Panc1 (cell line): ENCODE measurements at regions not wholly inside any gene's neighbourhood (a gene's known extent, or its start where the extent isn't known, plus 50 kb on each side); places are given as distances from the start of the nearest gene placed in this dataset.

ENCODE experiments used
- ATAC-seq: fragments of 200-7000 bp; cut with Tn5 transposase; 2 replicates; pipeline ENCODE4 v1.9.1; 2020; ENCODE audit warnings: mild to moderate bottlenecking, moderate library complexity
- BruUV-seq: library from RNA; stranded (reverse); fragments of 400-500 nt; replicated peaks from 2 replicates; lab custom pipeline; 2021; lab: Mats Ljungman, UMichigan
- CTCF ChIA-PET: fragments of 300-600 bp; sonication (Branson Sonifier 250); formaldehyde crosslinking; loops from one replicate; lab custom pipeline; 2022; ENCODE audit warnings: antibody characterized with exemption; lab: Charles Lee
- POLR2A ChIA-PET: fragments of 300-600 bp; sonication (Branson Sonifier 250); formaldehyde crosslinking; loops from one replicate; lab custom pipeline; 2022; ENCODE audit warnings: antibody characterized with exemption; lab: Charles Lee
- DNase-seq: peaks from one replicate; pipeline ENCODE4 v3.0.0-alpha.2; 2010; ENCODE audit warnings: low read depth, low spot score
- H3K27ac ChIP-seq: 2 replicates; pipeline ENCODE4 v1.5.1; 2011; ENCODE audit warnings: mild to moderate bottlenecking, low read length, inconsistent platforms
- H3K27me3 ChIP-seq: fragments of 200-500 bp; sonication (Bioruptor generic); 2 replicates; pipeline ENCODE4 v1.6.0; 2014; ENCODE audit warnings: low read length, inconsistent platforms; ENCODE audit not compliant: control insufficient read depth, insufficient read depth
- H3K36me3 ChIP-seq: fragments of 200-500 bp; sonication (Bioruptor generic); 2 replicates; pipeline ENCODE4 v1.5.1; 2014; ENCODE audit warnings: inconsistent platforms, mild to moderate bottlenecking, low read length, moderate library complexity; ENCODE audit not compliant: control insufficient read depth, insufficient read depth
- H3K4me1 ChIP-seq: 2 replicates; pipeline ENCODE4 v1.5.1; 2011; ENCODE audit warnings: inconsistent platforms, mild to moderate bottlenecking, low read length, moderate library complexity; ENCODE audit not compliant: control insufficient read depth, insufficient read depth
- H3K4me3 ChIP-seq, 2 experiments: 2 replicates each; pipeline ENCODE4 v1.5.1; 2011 to 2012; ENCODE audit warnings: low read depth in 2 of 2, low read length in 2 of 2, mild to moderate bottlenecking in 2 of 2, inconsistent platforms in 1 of 2, moderate library complexity in 1 of 2
- H3K9me3 ChIP-seq: fragments of 200-500 bp; sonication (Bioruptor generic); 2 replicates; pipeline ENCODE4 v1.5.1; 2014; ENCODE audit warnings: low read depth, mild to moderate bottlenecking, inconsistent platforms, low read length, moderate library complexity; ENCODE audit not compliant: control insufficient read depth, insufficient read depth
- CTCF ChIP-seq: fragments of 450-650 bp; IDR thresholded peaks from 2 replicates; pipeline ENCODE4 v1.5.1; 2017; ENCODE audit warnings: mild to moderate bottlenecking
- POLR2AphosphoS5 ChIP-seq: IDR thresholded peaks from 2 replicates; pipeline ENCODE4 v1.6.1; 2012; ENCODE audit warnings: mild to moderate bottlenecking, low read depth, low read length, moderate library complexity
- REST ChIP-seq, 2 experiments: IDR thresholded peaks; 2 replicates each; pipeline ENCODE4 v1.6.1; 2011 to 2012; ENCODE audit warnings: low read depth in 2 of 2, control low read depth in 1 of 2, low read length in 1 of 2, mild to moderate bottlenecking in 1 of 2, moderate library complexity in 1 of 2; ENCODE audit not compliant: insufficient read depth in 1 of 2
- SIN3A ChIP-seq: IDR thresholded peaks from 2 replicates; pipeline ENCODE4 v1.6.1; 2012; ENCODE audit warnings: low read depth, mild to moderate bottlenecking, low read length, moderate library complexity, borderline replicate concordance; ENCODE audit not compliant: insufficient read depth
- TCF7L2 ChIP-seq: IDR thresholded peaks from 2 replicates; pipeline ENCODE4 v1.6.1; 2011; ENCODE audit warnings: mild to moderate bottlenecking, low read depth, low read length, inconsistent platforms
- in situ Hi-C: cut with HindIII; loops from 2 replicates; pipeline ENCODE4 v1.10.0; 2016; ENCODE audit warnings: low sequenced_read_pairs, low pct_unique_long_range_greater_than_20kb
- intact Hi-C: fragments of 100-400 bp; cut with micrococcal nuclease; formaldehyde crosslinking; loops from one replicate; pipeline ENCODE4 v1.10.0; 2022; ENCODE audit not compliant: unreplicated experiment

GRCh38 chr4:164027805-164028204, 533.3 kb downstream of the TMA16 start:
- CTCF ChIA-PET, result no interaction called here
- Histone ChIP-seq H3K9me3 (no peaks in the 10 kb centered on the region), H3K4me1 (no peaks in the 10 kb centered on the region), H3K4me3 (no peak overlapping the region), H3K36me3 (no peaks in the 10 kb centered on the region), H3K27ac (no peak overlapping the region), H3K27me3 (no peaks in the 10 kb centered on the region)
- intact Hi-C loops (no loop called here), in situ Hi-C loops (no loop called here)
- BruUV-seq, result no TSS peak
- DNase-seq, result no peak
- no peak for TF ChIP-seq REST (IDR thresholded peaks at IDR 0.05; ENCODE audit: insufficient read depth in 1 of 2, low read depth in 2 of 2, low read length in 1 of 2)
- TF ChIP-seq CTCF, result no peak
- POLR2A ChIA-PET, result no interaction called here
- no peak for ATAC-seq

GRCh38 chr4:164039482-164039881, 545.0 kb downstream of the TMA16 start:
- no peak for DNase-seq
- Histone ChIP-seq H3K9me3 (no peaks in the 10 kb centered on the region), H3K27me3 (no peaks in the 10 kb centered on the region), H3K36me3 (no peaks in the 10 kb centered on the region), H3K4me1 (no peaks in the 10 kb centered on the region), H3K27ac (no peak overlapping the region), H3K4me3 (no peak overlapping the region)
- in situ Hi-C loops, result no loop called here
- TF ChIP-seq REST (IDR thresholded peaks at IDR 0.05; ENCODE audit: insufficient read depth in 1 of 2, low read depth in 2 of 2, low read length in 1 of 2) (no peak), CTCF (no peak), SIN3A (no peak), TCF7L2 (no peak), POLR2AphosphoS5 (no peak)
- ChIA-PET POLR2A (no interaction called here), CTCF (no interaction called here)
- intact Hi-C loops, result no loop called here
- no TSS peak for BruUV-seq
- no peak for ATAC-seq
